IMR-90 (cell line): ENCODE measurements at regions not wholly inside any gene's neighbourhood (a gene's known extent, or its start where the extent isn't known, plus 50 kb on each side); places are given as distances from the start of the nearest gene placed in this dataset.

Experiments
- ATAC-seq: fragments of 200-7000 bp; cut with Tn5 transposase; 2 replicates; pipeline ENCODE4 v1.9.1; 2020; ENCODE audit warnings: low read depth, mild to moderate bottlenecking, moderate library complexity
- BruUV-seq: library from RNA; stranded (reverse); fragments of 400-500 nt; replicated peaks from 2 replicates; lab custom pipeline; 2021; lab: Mats Ljungman, UMichigan
- CTCF ChIA-PET: fragments of 300-600 bp; formaldehyde crosslinking; extraction: SDS; loops from one replicate; lab custom pipeline; 2021; ENCODE audit warnings: antibody characterized with exemption; lab: Yijun Ruan, JAX
- POLR2A ChIA-PET: fragments of 300-600 bp; sonication (Branson Sonifier 250); formaldehyde crosslinking; loops from one replicate; lab custom pipeline; 2022; ENCODE audit warnings: antibody characterized with exemption; ENCODE audit not compliant: unreplicated experiment; lab: Charles Lee
- DNase-seq: peaks from one replicate; pipeline ENCODE4 v3.0.0; 2013
- H2AFZ ChIP-seq: replicated peaks from 2 replicates; pipeline ENCODE3; 2013; ENCODE audit warnings: low read length, mild to moderate bottlenecking; ENCODE audit not compliant: poor library complexity
- H2AK5ac ChIP-seq: 2 replicates; pipeline ENCODE4 v1.6.1; 2013; ENCODE audit warnings: low read depth, low read length, inconsistent platforms
- H2AK9ac ChIP-seq: replicated peaks from 2 replicates; pipeline ENCODE3; 2013; ENCODE audit warnings: mild to moderate bottlenecking, low read depth, low read length, moderate library complexity; ENCODE audit not compliant: poor library complexity
- H2BK120ac ChIP-seq: 2 replicates; pipeline ENCODE4 v1.6.1; 2013; ENCODE audit warnings: low read depth, low read length, inconsistent platforms
- H2BK15ac ChIP-seq: 3 replicates; pipeline ENCODE4 v1.6.1; 2013; ENCODE audit warnings: low read depth, low read length, inconsistent platforms
- H2BK20ac ChIP-seq: 2 replicates; pipeline ENCODE4 v1.6.1; 2013; ENCODE audit warnings: low read depth, mild to moderate bottlenecking, inconsistent platforms, low read length, moderate library complexity
- H2BK5ac ChIP-seq: 2 replicates; pipeline ENCODE4 v1.6.1; 2013; ENCODE audit warnings: mild to moderate bottlenecking, low read depth, low read length, inconsistent platforms; ENCODE audit not compliant: poor library complexity, severe bottlenecking
- H3K14ac ChIP-seq: replicated peaks from 2 replicates; pipeline ENCODE4 v1.6.1; 2013; ENCODE audit warnings: low read depth, low read length, inconsistent platforms
- H3K18ac ChIP-seq: 2 replicates; pipeline ENCODE4 v1.6.1; 2013; ENCODE audit warnings: low read depth, low read length, control low read depth
- H3K23ac ChIP-seq: 2 replicates; pipeline ENCODE4 v1.6.1; 2013; ENCODE audit warnings: low read depth, low read length, inconsistent platforms
- H3K27ac ChIP-seq: 2 replicates; pipeline ENCODE4 v1.5.1; 2013; ENCODE audit warnings: mild to moderate bottlenecking, control low read depth, low read length; ENCODE audit not compliant: insufficient read depth
- H3K27me3 ChIP-seq: 2 replicates; pipeline ENCODE4 v1.6.1; 2013; ENCODE audit warnings: low read length; ENCODE audit not compliant: control insufficient read depth, insufficient read depth
- H3K36me3 ChIP-seq: 2 replicates; pipeline ENCODE4 v1.6.1; 2013; ENCODE audit warnings: low read length, mixed read lengths; ENCODE audit not compliant: control insufficient read depth, insufficient read depth
- H3K4ac ChIP-seq: 2 replicates; pipeline ENCODE4 v1.6.1; 2013; ENCODE audit warnings: low read depth, low read length, inconsistent platforms
- H3K4me1 ChIP-seq: 2 replicates; pipeline ENCODE4 v1.6.1; 2013; ENCODE audit warnings: low read length, mixed read lengths; ENCODE audit not compliant: control insufficient read depth, insufficient read depth
- H3K4me2 ChIP-seq: 2 replicates; pipeline ENCODE4 v1.6.1; 2013; ENCODE audit warnings: low read depth, mild to moderate bottlenecking, control low read depth, low read length, moderate library complexity
- H3K4me3 ChIP-seq: 2 replicates; pipeline ENCODE4 v1.5.1; 2013; ENCODE audit warnings: low read depth, mild to moderate bottlenecking, control low read depth, low read length, moderate library complexity; ENCODE audit not compliant: insufficient read depth
- H3K56ac ChIP-seq: 2 replicates; pipeline ENCODE4 v1.6.1; 2013; ENCODE audit warnings: low read length, inconsistent platforms; ENCODE audit not compliant: insufficient read depth; ENCODE audit errors: extremely low read depth
- H3K79me1 ChIP-seq, 2 experiments: 2 replicates each; pipeline ENCODE4 v1.6.1; 2013; ENCODE audit warnings: low read length in 2 of 2, inconsistent platforms in 1 of 2, low read depth in 1 of 2
- H3K9ac ChIP-seq: 2 replicates; pipeline ENCODE4 v1.6.1; 2013; ENCODE audit warnings: low read depth, low read length, control low read depth
- H3K9me1 ChIP-seq: 2 replicates; pipeline ENCODE4 v1.6.1; 2013; ENCODE audit warnings: low read length, inconsistent platforms; ENCODE audit not compliant: insufficient read depth
- H3K9me3 ChIP-seq: 2 replicates; pipeline ENCODE4 v1.6.1; 2013; ENCODE audit warnings: low read length; ENCODE audit not compliant: control insufficient read depth, insufficient read depth
- H4K20me1 ChIP-seq: 2 replicates; pipeline ENCODE4 v1.6.1; 2013; ENCODE audit warnings: low read length, inconsistent platforms; ENCODE audit not compliant: insufficient read depth
- H4K5ac ChIP-seq: 2 replicates; pipeline ENCODE4 v1.6.1; 2013; ENCODE audit warnings: mild to moderate bottlenecking, low read depth, low read length, control low read depth
- H4K8ac ChIP-seq, 2 experiments: 2 replicates each; pipeline ENCODE4 v1.6.1; 2013; ENCODE audit warnings: low read depth in 2 of 2, low read length in 2 of 2, control low read depth in 1 of 2, inconsistent platforms in 1 of 2
- H4K91ac ChIP-seq: 2 replicates; pipeline ENCODE4 v1.6.1; 2013; ENCODE audit warnings: low read depth, low read length, inconsistent platforms; ENCODE audit not compliant: insufficient read depth
- CHD1 ChIP-seq: IDR thresholded peaks from 2 replicates; pipeline ENCODE4 v1.6.1; 2012; ENCODE audit warnings: low read depth, low read length, improper control_type of control experiment
- MAFK ChIP-seq: IDR thresholded peaks from 2 replicates; pipeline ENCODE4 v1.6.1; 2012; ENCODE audit warnings: low read depth, low read length, improper control_type of control experiment
- WGBS, 2 experiments: methylation state at CpG; one replicate each; pipeline versions ENCODE4 v1.1.5 to v1.1.7; 2013; ENCODE audit warnings: missing lambda C conversion rate in 2 of 2; ENCODE audit not compliant: insufficient read length in 1 of 2; ENCODE audit errors: extremely low coverage in 2 of 2; 5-methylcytosine and 5-hydroxymethylcytosine counted together
- dilution Hi-C: fragments of 300-500 bp; cut with HindIII; formaldehyde crosslinking; loops from one replicate; pipeline ENCODE4 v1.14.3; 2018; ENCODE audit warnings: low sequenced_read_pairs; ENCODE audit not compliant: unreplicated experiment
- in situ Hi-C: fragments of 300-500 bp; cut with MboI; formaldehyde crosslinking; loops from 3 replicates; pipeline ENCODE4 v1.14.3; 2019; ENCODE audit warnings: low sequenced_read_pairs, inconsistent platforms, mixed read lengths
- intact Hi-C: fragments of 100-400 bp; cut with micrococcal nuclease; formaldehyde crosslinking; loops from 2 replicates; pipeline ENCODE4 v1.10.0; 2022

GRCh38 chr9:13934416-13934815 is 379.5 kb downstream of the NFIB start:
- H2BK20ac ChIP-seq = no peak overlapping the region
- no peak overlapping the region for H2BK5ac ChIP-seq
- H4K20me1 ChIP-seq = no peaks in the 10 kb centered on the region
- dilution Hi-C loops (no loop called here), intact Hi-C loops (loop anchor here (10.0 kb wide), 1 partner anchor 380 kb away; the partner anchor contains the start of gene NFIB), in situ Hi-C loops (no loop called here)
- no peak overlapping the region for H2AK9ac ChIP-seq
- H2BK120ac ChIP-seq = no peak overlapping the region
- no peak overlapping the region for H3K4me3 ChIP-seq
- H4K91ac ChIP-seq = no peak overlapping the region
- no peak overlapping the region for H3K9ac ChIP-seq
- no peaks in the 10 kb centered on the region for H3K36me3 ChIP-seq
- ATAC-seq (no peak), DNase-seq (no peak)
- no peak overlapping the region for H3K27ac ChIP-seq
- no peak overlapping the region for H4K8ac ChIP-seq
- no peak overlapping the region for H4K5ac ChIP-seq
- H2AK5ac ChIP-seq = no peak overlapping the region
- H3K56ac ChIP-seq = no peak overlapping the region
- ChIA-PET CTCF (interaction anchor here (1.1 kb wide), 1 partner anchor 10 kb away, joined by 4 read pairs; no protein-coding TSS in a partner anchor), POLR2A (no interaction called here)
- TF ChIP-seq MAFK (no peak), CHD1 (no peak)
- no peak overlapping the region for H2BK15ac ChIP-seq
- no peak overlapping the region for H3K4me2 ChIP-seq
- no peak overlapping the region for H3K4ac ChIP-seq
- no peak overlapping the region for H2AFZ ChIP-seq
- no peaks in the 10 kb centered on the region for H3K9me1 ChIP-seq
- no peaks in the 10 kb centered on the region for H3K9me3 ChIP-seq
- H3K79me1 ChIP-seq = no peaks in the 10 kb centered on the region
- no peak overlapping the region for H3K23ac ChIP-seq
- no TSS peak for BruUV-seq
- no peak overlapping the region for H3K14ac ChIP-seq
- H3K18ac ChIP-seq = no peak overlapping the region
- no peaks in the 10 kb centered on the region; the same call in 1 of the 2 replicates for H3K27me3 ChIP-seq
- H3K4me1 ChIP-seq = peaks cover 1% of the 10 kb centered on the region; the same call in 1 of the 2 replicates
- 100% methylated on average over 2 of the region's 3 CpGs; no CpG with 5 or more reads in 1 of the 2 experiments for WGBS, 2 experiments
